HepG2 (cell line): ENCODE measurements at regions not wholly inside any gene's neighbourhood (a gene's known extent, or its start where the extent isn't known, plus 50 kb on each side); places are given as distances from the start of the nearest gene placed in this dataset.

ENCODE experiments used
- ATAC-seq: fragments of 200-7000 bp; cut with Tn5 transposase; 3 replicates; pipeline ENCODE4 v1.9.1; 2020; ENCODE audit warnings: mild to moderate bottlenecking, moderate library complexity
- BruUV-seq: library from RNA; stranded (reverse); fragments of 400-500 nt; replicated peaks from 2 replicates; lab custom pipeline; 2021; lab: Mats Ljungman, UMichigan
- CTCF ChIA-PET: fragments of 300-600 bp; formaldehyde crosslinking; extraction: SDS; loops from one replicate; lab custom pipeline; 2021; ENCODE audit warnings: low total read pairs, inconsistent platforms, low intra/inter-chr PET ratio; lab: Yijun Ruan, JAX
- POLR2A ChIA-PET: fragments of 350-600 bp; sonication (Branson Sonifier 250); formaldehyde crosslinking; loops from one replicate; lab custom pipeline; 2020; ENCODE audit warnings: antibody characterized with exemption, inconsistent platforms; lab: Yijun Ruan, JAX
- DNase-seq: peaks from one replicate; pipeline ENCODE4 v3.0.0-alpha.2; 2015; ENCODE audit warnings: low spot score
- FAIRE-seq: peaks from 3 replicates; lab custom pipeline; 2011; peaks lifted over from hg19 to GRCh38; lab: Jason Lieb, UNC
- H2AFZ ChIP-seq: one replicate; pipeline ENCODE4 v1.6.1; 2011; ENCODE audit warnings: low read length, inconsistent platforms
- H3K27ac ChIP-seq: fragments of 300-600 bp; 3 replicates; pipeline ENCODE4 v1.8.0; 2011; ENCODE audit warnings: mixed run types, mild to moderate bottlenecking, mixed read lengths, low read length, inconsistent platforms; ENCODE audit not compliant: insufficient read depth; ENCODE audit errors: extremely low read length
- H3K27me3 ChIP-seq, 2 experiments: fragments of 200-600 bp in 1 of 2; 2 replicates in 1 of 2; 3 replicates in 1 of 2; pipeline versions ENCODE4 v1.6.0 to v1.8.0; 2011; ENCODE audit warnings: low read length in 2 of 2, mild to moderate bottlenecking in 2 of 2, moderate library complexity in 2 of 2, inconsistent platforms in 1 of 2; ENCODE audit not compliant: insufficient read depth in 2 of 2, control insufficient read depth in 1 of 2
- H3K36me3 ChIP-seq, 2 experiments: fragments of 200-600 bp in 1 of 2; replicated peaks in 1 of 2; 2 replicates in 1 of 2; 3 replicates in 1 of 2; pipeline versions ENCODE4 v1.5.1 to v1.8.0; 2011; ENCODE audit warnings: low read length in 2 of 2, inconsistent platforms in 1 of 2; ENCODE audit not compliant: insufficient read depth in 2 of 2, control insufficient read depth in 1 of 2
- H3K4me1 ChIP-seq: 2 replicates; pipeline ENCODE4 v1.5.1; 2012; ENCODE audit warnings: low read length, inconsistent platforms; ENCODE audit not compliant: insufficient read depth
- H3K4me2 ChIP-seq: 2 replicates; pipeline ENCODE4 v1.6.0; 2011; ENCODE audit warnings: low read depth, low read length, inconsistent platforms
- H3K4me3 ChIP-seq, 3 experiments: fragments of 200-600 bp in 1 of 3; sonication (generic), shearing (Covaris generic) in 1 of 3; replicated peaks in 1 of 3; 2 replicates each; pipeline ENCODE4 v1.5.1; 2011 to 2016; ENCODE audit warnings: low read length in 3 of 3, inconsistent platforms in 2 of 3, low read depth in 2 of 3, mild to moderate bottlenecking in 2 of 3, control low read depth in 1 of 3, mixed read lengths in 1 of 3; ENCODE audit not compliant: insufficient read depth in 1 of 3
- H3K79me2 ChIP-seq: one replicate; pipeline ENCODE4 v1.6.1; 2011; ENCODE audit warnings: low read length, inconsistent platforms; ENCODE audit not compliant: insufficient read depth
- H3K9ac ChIP-seq: 2 replicates; pipeline ENCODE4 v1.6.0; 2011; ENCODE audit warnings: mild to moderate bottlenecking, low read depth, low read length, inconsistent platforms; ENCODE audit not compliant: insufficient read depth
- H3K9me3 ChIP-seq: 2 replicates; pipeline ENCODE4 v1.5.1; 2012; ENCODE audit warnings: mild to moderate bottlenecking, low read length
- H4K20me1 ChIP-seq: 2 replicates; pipeline ENCODE4 v1.6.0; 2011; ENCODE audit warnings: inconsistent platforms, mild to moderate bottlenecking, low read length, moderate library complexity; ENCODE audit not compliant: insufficient read depth
- ATF3 ChIP-seq: sonication (generic); formaldehyde crosslinking; IDR thresholded peaks from 2 replicates; pipeline ENCODE4 v1.4.0; 2020; ENCODE audit warnings: missing genetic modification reagents
- NR2F6 ChIP-seq, 2 experiments: IDR thresholded peaks; 2 replicates each; pipeline ENCODE4 v1.6.1; 2016; ENCODE audit warnings: antibody characterized with exemption in 1 of 2, mild to moderate bottlenecking in 1 of 2
- PRDM15 ChIP-seq: sonication (generic); formaldehyde crosslinking; IDR thresholded peaks from 2 replicates; pipeline ENCODE4 v1.4.0; 2020; ENCODE audit warnings: missing genetic modification reagents
- REXO4 ChIP-seq: sonication (generic); formaldehyde crosslinking; IDR thresholded peaks from 2 replicates; pipeline ENCODE4 v1.8.0; 2022; ENCODE audit warnings: missing genetic modification reagents, mild to moderate bottlenecking, borderline replicate concordance
- THAP7 ChIP-seq: sonication (generic); formaldehyde crosslinking; IDR thresholded peaks from 2 replicates; pipeline ENCODE4 v1.8.1; 2023; ENCODE audit warnings: mild to moderate bottlenecking, missing genetic modification reagents
- ZBTB37 ChIP-seq: sonication (generic); formaldehyde crosslinking; IDR thresholded peaks from 2 replicates; pipeline ENCODE4 v1.4.0; 2020; ENCODE audit warnings: mild to moderate bottlenecking, missing genetic modification reagents
- ZC3H4 ChIP-seq: sonication (generic); formaldehyde crosslinking; IDR thresholded peaks from 2 replicates; pipeline ENCODE4 v1.4.0; 2020; ENCODE audit warnings: missing genetic modification reagents, borderline replicate concordance
- ZNF484 ChIP-seq: sonication (generic); formaldehyde crosslinking; IDR thresholded peaks from 2 replicates; pipeline ENCODE4 v1.5.1; 2020; ENCODE audit warnings: mild to moderate bottlenecking, low read depth, missing genetic modification reagents, borderline replicate concordance
- ZNF646 ChIP-seq: sonication (generic); formaldehyde crosslinking; IDR thresholded peaks from 2 replicates; pipeline ENCODE4 v1.9.0; 2021; ENCODE audit warnings: mild to moderate bottlenecking, missing genetic modification reagents
- WGBS: methylation state at CpG from one replicate; pipeline ENCODE4 v1.1.6; 2017; ENCODE audit warnings: low lambda C conversion rate; 5-methylcytosine and 5-hydroxymethylcytosine counted together
- in situ Hi-C: cut with HindIII; loops from 2 replicates; pipeline ENCODE4 v1.10.0; 2017; ENCODE audit warnings: low pct_unique_long_range_greater_than_20kb; ENCODE audit not compliant: extremely low pct_ligation_motif_present
- intact Hi-C: fragments of 100-400 bp; cut with micrococcal nuclease; formaldehyde crosslinking; loops from one replicate; pipeline ENCODE4 v1.10.0; 2022; ENCODE audit not compliant: unreplicated experiment

- FAIRE-seq (no peak), ATAC-seq (no peak), DNase-seq (no peak)
- 63% methylated on average over 2 of the region's 2 CpGs for WGBS
- no peak overlapping the region for H2AFZ ChIP-seq
- no peaks in the 10 kb centered on the region for H4K20me1 ChIP-seq
- intact Hi-C loops (no loop called here), in situ Hi-C loops (no loop called here)
- H3K4me2 ChIP-seq = no peak overlapping the region
- H3K4me1 ChIP-seq = no peaks in the 10 kb centered on the region
- no peaks in the 10 kb centered on the region for H3K79me2 ChIP-seq
- H3K27me3 ChIP-seq = no peaks in the 10 kb centered on the region
- ChIA-PET POLR2A (no interaction called here), CTCF (no interaction called here)
- no TSS peak for BruUV-seq
- no peaks in the 10 kb centered on the region for H3K9me3 ChIP-seq
- no peak overlapping the region for H3K27ac ChIP-seq
- no peak overlapping the region for H3K9ac ChIP-seq
- no peaks in the 10 kb centered on the region for H3K36me3 ChIP-seq
- H3K4me3 ChIP-seq = no peak overlapping the region
- TF ChIP-seq ZNF646 (CRISPR knock-in tag) = no peak
- TF ChIP-seq ZC3H4 = no peak
- TF ChIP-seq ZNF484 = no peak
- TF ChIP-seq ATF3 (CRISPR knock-in tag) = no peak
- no peak for TF ChIP-seq PRDM15
- no peak for TF ChIP-seq NR2F6 (IDR thresholded peaks at IDR 0.05)
- TF ChIP-seq NR2F6 (CRISPR knock-in tag; IDR thresholded peaks at IDR 0.05) = no peak
- TF ChIP-seq REXO4 (CRISPR knock-in tag) = no peak
- no peak for TF ChIP-seq THAP7 (CRISPR knock-in tag)
- TF ChIP-seq ZBTB37 = no peak
Observed at GRCh38 chr14:60575008-60575407, 66.1 kb downstream of the SIX6 start.
